Fibroblast of the aortic adventitia (primary cell): ENCODE measurements at regions not wholly inside any gene's neighbourhood (a gene's known extent, or its start where the extent isn't known, plus 50 kb on each side); places are given as distances from the start of the nearest gene placed in this dataset.

ENCODE experiments used
- DNase-seq: peaks from one replicate; pipeline ENCODE4 v3.0.0-alpha.2; 2010; ENCODE audit warnings: low read depth
- H3K4me3 ChIP-seq: 2 replicates; pipeline ENCODE4 v1.5.1; 2011; ENCODE audit warnings: low read depth, mild to moderate bottlenecking, control low read depth, low read length, moderate library complexity
- TF ChIP-seq, protein P1 (sequence below): IDR thresholded peaks from 2 replicates; pipeline ENCODE4 v1.5.1; 2011; ENCODE audit warnings: mild to moderate bottlenecking, low read length, control low read depth, inconsistent platforms; ENCODE audit not compliant: insufficient read depth

DNA sequence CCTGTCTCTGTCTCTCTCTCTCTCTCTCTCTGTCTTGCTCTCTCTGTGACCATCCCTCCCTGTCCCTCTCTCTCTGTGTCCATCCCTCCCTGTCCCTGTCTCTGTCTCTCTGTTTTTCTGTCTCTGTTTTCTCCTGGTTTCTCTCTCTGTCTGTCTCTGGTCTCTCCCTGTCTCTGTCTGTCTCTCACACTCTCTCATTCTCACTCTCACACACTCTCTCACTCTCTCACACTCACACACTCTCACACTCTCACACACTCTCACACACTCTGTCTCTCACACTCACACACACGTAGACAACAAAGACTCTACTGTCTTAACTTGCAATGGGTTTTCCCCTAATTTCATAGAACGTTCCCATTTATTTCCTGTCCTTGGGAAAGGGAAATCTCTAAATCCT, 299.5 kb downstream of the FOXL1 start:
- no peak for DNase-seq
- TF ChIP-seq, protein P1, sequence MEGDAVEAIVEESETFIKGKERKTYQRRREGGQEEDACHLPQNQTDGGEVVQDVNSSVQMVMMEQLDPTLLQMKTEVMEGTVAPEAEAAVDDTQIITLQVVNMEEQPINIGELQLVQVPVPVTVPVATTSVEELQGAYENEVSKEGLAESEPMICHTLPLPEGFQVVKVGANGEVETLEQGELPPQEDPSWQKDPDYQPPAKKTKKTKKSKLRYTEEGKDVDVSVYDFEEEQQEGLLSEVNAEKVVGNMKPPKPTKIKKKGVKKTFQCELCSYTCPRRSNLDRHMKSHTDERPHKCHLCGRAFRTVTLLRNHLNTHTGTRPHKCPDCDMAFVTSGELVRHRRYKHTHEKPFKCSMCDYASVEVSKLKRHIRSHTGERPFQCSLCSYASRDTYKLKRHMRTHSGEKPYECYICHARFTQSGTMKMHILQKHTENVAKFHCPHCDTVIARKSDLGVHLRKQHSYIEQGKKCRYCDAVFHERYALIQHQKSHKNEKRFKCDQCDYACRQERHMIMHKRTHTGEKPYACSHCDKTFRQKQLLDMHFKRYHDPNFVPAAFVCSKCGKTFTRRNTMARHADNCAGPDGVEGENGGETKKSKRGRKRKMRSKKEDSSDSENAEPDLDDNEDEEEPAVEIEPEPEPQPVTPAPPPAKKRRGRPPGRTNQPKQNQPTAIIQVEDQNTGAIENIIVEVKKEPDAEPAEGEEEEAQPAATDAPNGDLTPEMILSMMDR = no peak
- no peak overlapping the region for H3K4me3 ChIP-seq

DNA sequence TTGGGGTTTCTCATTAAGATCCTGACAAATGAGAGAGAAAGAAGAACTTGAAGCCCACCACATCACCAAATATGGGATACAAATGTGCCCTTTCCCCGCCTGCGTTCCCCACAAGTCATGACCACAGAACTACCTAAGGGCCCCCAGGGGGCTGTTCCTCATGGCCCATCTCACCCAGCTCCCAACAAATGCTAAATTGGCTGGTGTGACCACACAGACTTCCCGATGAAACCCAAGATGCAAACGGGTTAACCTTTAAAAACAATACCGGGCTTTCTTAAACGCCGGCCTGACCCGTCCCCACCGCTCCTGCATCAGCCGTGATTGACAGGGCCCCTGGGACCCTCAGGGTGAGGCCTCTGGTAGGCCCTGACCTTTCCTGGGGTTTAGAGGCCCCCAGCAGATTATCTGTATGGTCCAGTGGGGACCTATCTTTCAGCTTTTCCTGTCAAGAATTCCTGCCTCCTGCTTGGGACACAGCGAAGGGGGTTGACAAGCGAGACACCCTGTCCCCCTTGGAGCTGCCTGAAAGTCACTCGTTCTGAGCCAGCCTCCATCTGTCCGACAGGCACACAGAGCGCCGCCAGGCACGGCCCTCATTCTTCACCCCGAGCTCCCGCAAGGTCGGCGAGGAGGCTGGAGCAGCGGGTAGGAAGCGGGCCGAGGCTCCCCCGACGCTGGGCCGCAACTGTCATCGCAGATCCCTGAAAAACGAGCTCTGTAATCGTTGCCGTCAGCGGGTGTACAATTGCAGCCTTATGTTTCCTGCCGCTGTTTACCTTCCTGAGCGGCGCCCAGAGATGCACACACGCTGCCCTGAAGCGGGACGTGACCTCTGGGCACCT, 300.1 kb downstream of the FOXL1 start:
- H3K4me3 ChIP-seq = no peak overlapping the region
- TF ChIP-seq, protein P1 = no peak
- no peak for DNase-seq

DNA sequence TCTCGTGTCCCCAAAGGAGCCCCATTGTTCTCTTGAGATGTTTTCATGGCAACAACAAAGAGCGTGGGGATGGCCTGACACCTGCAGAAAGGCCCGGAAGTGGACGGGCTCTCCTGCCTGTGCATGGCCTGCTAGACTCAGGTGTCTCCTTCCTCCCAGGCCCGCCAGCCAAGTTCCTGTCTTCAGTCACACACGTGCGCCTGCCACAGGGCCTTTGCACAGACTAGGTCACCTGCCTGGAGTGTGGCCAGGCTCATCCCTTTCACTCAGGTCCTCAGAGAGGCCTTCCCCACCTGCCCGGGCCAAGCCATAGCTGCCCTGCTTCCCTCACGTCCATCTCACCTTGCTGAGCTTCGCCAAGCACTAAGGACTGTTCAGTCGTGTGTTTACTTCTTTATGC, 300.9 kb downstream of the FOXL1 start:
- no peak overlapping the region for H3K4me3 ChIP-seq
- TF ChIP-seq, protein P1 = no peak

DNA sequence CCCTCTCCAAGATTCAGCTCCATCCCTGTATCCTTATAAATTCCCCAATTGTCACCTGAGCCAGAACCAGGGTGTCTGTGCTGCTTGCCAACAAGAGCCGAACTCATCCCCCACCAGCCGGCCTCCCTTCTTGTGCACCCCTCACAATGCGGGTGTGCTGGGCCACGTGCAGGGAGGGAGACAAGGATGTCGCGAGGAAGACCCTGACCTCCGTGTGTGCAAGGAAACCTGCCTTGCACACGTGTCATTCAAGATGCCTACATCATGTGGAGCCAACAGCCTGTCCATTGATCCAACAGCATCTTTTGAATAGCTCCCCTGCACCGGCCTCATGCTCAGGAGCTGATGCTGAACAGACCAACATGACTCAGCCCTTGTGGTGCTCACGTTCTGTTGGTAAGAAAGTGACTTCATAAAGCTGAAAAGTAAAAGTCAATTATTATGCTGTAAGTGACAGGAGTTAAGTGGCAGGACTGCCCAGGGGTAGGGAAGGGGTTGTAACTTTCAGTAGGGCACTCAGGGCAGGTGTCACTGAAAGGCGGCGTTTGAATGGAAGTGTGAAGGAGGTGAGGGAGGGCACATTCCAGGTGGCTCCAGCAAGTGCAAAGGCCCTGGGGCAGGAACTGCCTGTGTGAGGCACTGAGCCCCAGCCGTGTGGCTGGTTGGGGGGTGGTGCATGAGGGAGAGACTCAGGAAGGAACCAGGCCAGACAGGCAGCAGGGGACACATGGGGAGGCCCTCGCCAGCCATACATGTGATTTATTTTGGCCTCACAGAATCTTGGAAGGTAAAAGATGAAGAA, 302.2 kb downstream of the FOXL1 start:
- DNase-seq = no peak
- TF ChIP-seq, protein P1 = no peak
- no peak overlapping the region for H3K4me3 ChIP-seq

More for the DNA sequence above, 300.9 kb downstream of the FOXL1 start:
- DNase-seq = no peak

DNA sequence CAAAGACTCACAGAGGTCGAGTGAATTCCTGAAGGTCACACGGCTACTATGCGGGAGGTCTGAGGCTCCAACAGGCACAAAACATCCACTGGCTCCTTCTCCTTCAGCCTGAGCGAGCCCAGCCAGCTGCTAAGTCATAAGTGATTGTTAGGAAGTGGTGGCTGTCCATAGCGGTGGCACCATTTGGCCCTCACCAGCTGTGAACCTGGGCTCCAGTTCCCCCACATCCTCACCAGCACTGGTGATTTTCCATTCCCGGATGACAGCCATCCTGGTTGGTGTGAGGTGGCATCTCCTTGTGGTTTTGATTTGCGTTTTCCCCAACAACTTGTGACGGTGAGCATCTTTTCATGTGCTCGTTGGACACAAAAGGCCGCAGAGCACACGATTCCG, 302.8 kb downstream of the FOXL1 start:
- no peak for DNase-seq
- TF ChIP-seq, protein P1 = no peak
- no peak overlapping the region for H3K4me3 ChIP-seq

DNA sequence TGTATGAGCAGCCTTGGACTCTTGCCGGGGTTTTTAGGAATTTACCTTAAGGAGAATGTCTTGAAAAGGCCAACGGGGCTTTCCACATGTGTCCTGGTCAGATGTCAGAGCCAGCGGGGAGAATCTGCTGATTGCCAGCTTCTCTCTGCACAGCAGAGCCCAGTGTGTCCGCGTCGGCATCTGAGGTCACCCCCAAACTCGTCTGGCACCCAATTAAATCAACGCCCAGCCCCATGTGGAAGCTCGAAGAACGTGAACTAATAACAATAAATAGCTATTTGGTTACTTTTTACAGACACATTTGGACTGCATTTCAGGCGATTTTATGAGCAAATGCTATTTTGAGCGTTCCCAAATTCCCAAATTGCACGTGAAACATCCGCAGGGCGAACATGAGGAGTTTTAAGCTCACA, 303.5 kb downstream of the FOXL1 start:
- H3K4me3 ChIP-seq = no peak overlapping the region
- TF ChIP-seq, protein P1 = no peak
- DNase-seq = peak; percentile 44
